ENCODE measurements at regions not wholly inside any gene's neighbourhood (a gene's known extent, or its start where the extent isn't known, plus 50 kb on each side); places are given as distances from the start of the nearest gene placed in this dataset.
"Not testable (repeated sequence)": the region's sequence is repeated elsewhere in the genome, so short reads cannot be mapped to it uniquely, and the experiment has no call there.

- not testable (repeated sequence) for H3F3A ChIP-seq (ENCODE audit: insufficient read depth, low read length, poor library complexity, severe bottlenecking); H4K20me1 ChIP-seq (ENCODE audit: insufficient read depth); H3K9me2 ChIP-seq (ENCODE audit: insufficient read depth, low read length); H3K36me3 ChIP-seq (ENCODE audit: insufficient read depth, low read length); H3K9me3 ChIP-seq (ENCODE audit: low read length); H3K4me2 ChIP-seq (ENCODE audit: low read length); H3K27me3 ChIP-seq (ENCODE audit: insufficient read depth, low read depth, low read length); H3K4me3 ChIP-seq (ENCODE audit: low read length); H2AFZ ChIP-seq (ENCODE audit: low read depth, low read length); H3K27ac ChIP-seq (ENCODE audit: low read length); H3K9ac ChIP-seq (ENCODE audit: low read length); H3K79me2 ChIP-seq (replicated peaks; ENCODE audit: insufficient read depth, low read length)
Measured at GRCh38 chr4:112092330-112092729, 52.9 kb upstream of the FAM241A start.

GRCh38 chr4:112093636-112094202 lies 51.5 kb upstream of the FAM241A start:
- H3K27ac ChIP-seq (ENCODE audit: low read length) = no peak overlapping the region
- H3F3A ChIP-seq (ENCODE audit: insufficient read depth, low read length, poor library complexity, severe bottlenecking) = no peaks in the 10 kb centered on the region
- H3K79me2 ChIP-seq (replicated peaks; ENCODE audit: insufficient read depth, low read length) = no peaks in the 10 kb centered on the region
- no peak overlapping the region for H3K4me3 ChIP-seq (ENCODE audit: low read length)
- H3K4me2 ChIP-seq (ENCODE audit: low read length) = no peak overlapping the region
- H3K36me3 ChIP-seq (ENCODE audit: insufficient read depth, low read length) = no peaks in the 10 kb centered on the region
- no peak overlapping the region for H3K9ac ChIP-seq (ENCODE audit: low read length)
- H2AFZ ChIP-seq (ENCODE audit: low read depth, low read length) = no peak overlapping the region
- no peaks in the 10 kb centered on the region for H3K9me3 ChIP-seq (ENCODE audit: low read length)
- H3K27me3 ChIP-seq (ENCODE audit: insufficient read depth, low read depth, low read length) = no peaks in the 10 kb centered on the region
- H4K20me1 ChIP-seq (ENCODE audit: insufficient read depth) = no peaks in the 10 kb centered on the region
- TF ChIP-seq POLR2AphosphoS5 (IDR thresholded peaks at IDR 0.05) = no peak
- H3K9me2 ChIP-seq (ENCODE audit: insufficient read depth, low read length) = no peaks in the 10 kb centered on the region

- TF ChIP-seq REST (IDR thresholded peaks at IDR 0.05; ENCODE audit: borderline replicate concordance) (no peak), MXI1 (conservative IDR thresholded peaks at IDR 0.05; ENCODE audit: poor library complexity, severe bottlenecking) (no peak), POLR2AphosphoS5 (IDR thresholded peaks at IDR 0.05) (no peak), EZH2 (IDR thresholded peaks at IDR 0.05; ENCODE audit: borderline replicate concordance, insufficient read depth, low read length, poor library complexity, severe bottlenecking) (no peak), CTCF (IDR thresholded peaks at IDR 0.05; ENCODE audit: poor library complexity, severe bottlenecking) (no peak), TAF1 (IDR thresholded peaks at IDR 0.05; ENCODE audit: low read depth) (no peak), EP300 (conservative IDR thresholded peaks at IDR 0.05; ENCODE audit: poor library complexity, severe bottlenecking) (no peak), RAD21 (conservative IDR thresholded peaks at IDR 0.05) (no peak), SMC3 (conservative IDR thresholded peaks at IDR 0.05; ENCODE audit: poor library complexity) (no peak)
- H3K27ac ChIP-seq (ENCODE audit: low read length) = no peak overlapping the region
- H3K9me2 ChIP-seq (ENCODE audit: insufficient read depth, low read length) = no peaks in the 10 kb centered on the region
- no peaks in the 10 kb centered on the region for H3F3A ChIP-seq (ENCODE audit: insufficient read depth, low read length, poor library complexity, severe bottlenecking)
- no peaks in the 10 kb centered on the region for H3K9me3 ChIP-seq (ENCODE audit: low read length)
- H3K4me3 ChIP-seq (ENCODE audit: low read length) = no peak overlapping the region
- H3K36me3 ChIP-seq (ENCODE audit: insufficient read depth, low read length) = no peaks in the 10 kb centered on the region
- no peaks in the 10 kb centered on the region for H3K79me2 ChIP-seq (replicated peaks; ENCODE audit: insufficient read depth, low read length)
- no peaks in the 10 kb centered on the region for H3K27me3 ChIP-seq (ENCODE audit: insufficient read depth, low read depth, low read length)
- no peak overlapping the region for H3K9ac ChIP-seq (ENCODE audit: low read length)
- H2AFZ ChIP-seq (ENCODE audit: low read depth, low read length) = no peak overlapping the region
- no peaks in the 10 kb centered on the region for H4K20me1 ChIP-seq (ENCODE audit: insufficient read depth)
- H3K4me2 ChIP-seq (ENCODE audit: low read length) = no peak overlapping the region
Measured at GRCh38 chr4:112094330-112094729, 50.9 kb upstream of the FAM241A start.

Small RNA genes lying in the stretch of these regions (small RNA-seq; reads per million reads assigned to genes)
- 0 reads per million in 3 experiments for gene MIR297
- gene RNU6-289P = 0 reads per million in 3 experiments
